Thoracic aorta (tissue), 2 donors: ENCODE measurements at regions not wholly inside any gene's neighbourhood (a gene's known extent, or its start where the extent isn't known, plus 50 kb on each side); places are given as distances from the start of the nearest gene placed in this dataset.

Experiments used
- ATAC-seq: fragments of 150-250 bp; one replicate; pipeline ENCODE4 v1.8.0; 2017; ENCODE audit warnings: low read depth; ENCODE audit not compliant: insufficient number of reproducible peaks, low FRiP score
- DNase-seq: peaks from one replicate; pipeline ENCODE4 v3.0.0-alpha.2; 2020; ENCODE audit warnings: low spot score
- H3K27ac ChIP-seq, 2 donors: fragments of 200-600 bp; sonication (generic); 1 replicate in 1 of 2; 2 replicates in 1 of 2; pipeline ENCODE4 v1.5.1; 2016; ENCODE audit warnings: mild to moderate bottlenecking in 2 of 2, moderate library complexity in 2 of 2
- H3K27me3 ChIP-seq: fragments of 200-600 bp; sonication (generic); replicated peaks from 2 replicates; pipeline ENCODE4 v1.6.0; 2016; ENCODE audit warnings: mild to moderate bottlenecking; ENCODE audit not compliant: insufficient read depth
- H3K36me3 ChIP-seq: fragments of 200-600 bp; sonication (generic); one replicate; pipeline ENCODE4 v1.5.1; 2016
- H3K4me1 ChIP-seq, 2 donors: fragments of 200-600 bp; sonication (generic); 1 replicate in 1 of 2; 2 replicates in 1 of 2; pipeline versions ENCODE4 v1.5.1 to v1.6.0; 2016; ENCODE audit warnings: low read depth in 2 of 2, mild to moderate bottlenecking in 1 of 2; ENCODE audit not compliant: control insufficient read depth in 1 of 2
- H3K4me3 ChIP-seq: fragments of 200-600 bp; sonication (generic); 2 replicates; pipeline ENCODE4 v1.5.1; 2016; ENCODE audit warnings: mild to moderate bottlenecking
- H3K9me3 ChIP-seq: fragments of 200-600 bp; sonication (generic); 2 replicates; pipeline ENCODE4 v1.5.1; 2016
- TF ChIP-seq, protein P1 (sequence below): fragments of 200-600 bp; sonication (generic); IDR thresholded peaks from one replicate; pipeline ENCODE4 v1.5.1; 2019; ENCODE audit warnings: antibody characterized with exemption

DNA sequence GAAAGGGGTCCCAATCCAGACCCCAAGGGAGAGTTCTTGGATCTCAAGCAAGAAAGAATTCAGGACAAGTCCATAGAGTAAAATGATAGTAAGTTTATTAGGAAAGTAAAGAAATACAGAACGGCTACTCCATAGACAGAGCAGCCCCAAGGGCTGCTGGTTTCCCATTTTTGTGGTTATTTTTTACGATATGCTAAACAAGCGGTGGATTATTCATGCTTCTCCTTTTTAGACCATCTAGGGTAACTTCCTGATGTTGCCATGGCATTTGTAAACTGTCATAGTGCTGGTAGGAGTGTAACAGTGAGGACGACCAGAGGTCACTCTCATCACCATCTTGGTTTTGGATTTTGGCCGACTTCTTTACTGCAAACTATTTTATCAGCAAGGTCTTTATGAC, 1033.4 kb downstream of the SORCS3 start:
- Histone ChIP-seq H3K9me3 (no peaks in the 10 kb centered on the region), H3K27me3 (no peaks in the 10 kb centered on the region), H3K4me1 (no peaks in the 10 kb centered on the region), H3K4me3 (no peak overlapping the region), H3K36me3 (no peaks in the 10 kb centered on the region), H3K27ac (no peak overlapping the region)
- DNase-seq (no peak), ATAC-seq (no peak)
- TF ChIP-seq, protein P1, sequence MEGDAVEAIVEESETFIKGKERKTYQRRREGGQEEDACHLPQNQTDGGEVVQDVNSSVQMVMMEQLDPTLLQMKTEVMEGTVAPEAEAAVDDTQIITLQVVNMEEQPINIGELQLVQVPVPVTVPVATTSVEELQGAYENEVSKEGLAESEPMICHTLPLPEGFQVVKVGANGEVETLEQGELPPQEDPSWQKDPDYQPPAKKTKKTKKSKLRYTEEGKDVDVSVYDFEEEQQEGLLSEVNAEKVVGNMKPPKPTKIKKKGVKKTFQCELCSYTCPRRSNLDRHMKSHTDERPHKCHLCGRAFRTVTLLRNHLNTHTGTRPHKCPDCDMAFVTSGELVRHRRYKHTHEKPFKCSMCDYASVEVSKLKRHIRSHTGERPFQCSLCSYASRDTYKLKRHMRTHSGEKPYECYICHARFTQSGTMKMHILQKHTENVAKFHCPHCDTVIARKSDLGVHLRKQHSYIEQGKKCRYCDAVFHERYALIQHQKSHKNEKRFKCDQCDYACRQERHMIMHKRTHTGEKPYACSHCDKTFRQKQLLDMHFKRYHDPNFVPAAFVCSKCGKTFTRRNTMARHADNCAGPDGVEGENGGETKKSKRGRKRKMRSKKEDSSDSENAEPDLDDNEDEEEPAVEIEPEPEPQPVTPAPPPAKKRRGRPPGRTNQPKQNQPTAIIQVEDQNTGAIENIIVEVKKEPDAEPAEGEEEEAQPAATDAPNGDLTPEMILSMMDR, result no peak

DNA sequence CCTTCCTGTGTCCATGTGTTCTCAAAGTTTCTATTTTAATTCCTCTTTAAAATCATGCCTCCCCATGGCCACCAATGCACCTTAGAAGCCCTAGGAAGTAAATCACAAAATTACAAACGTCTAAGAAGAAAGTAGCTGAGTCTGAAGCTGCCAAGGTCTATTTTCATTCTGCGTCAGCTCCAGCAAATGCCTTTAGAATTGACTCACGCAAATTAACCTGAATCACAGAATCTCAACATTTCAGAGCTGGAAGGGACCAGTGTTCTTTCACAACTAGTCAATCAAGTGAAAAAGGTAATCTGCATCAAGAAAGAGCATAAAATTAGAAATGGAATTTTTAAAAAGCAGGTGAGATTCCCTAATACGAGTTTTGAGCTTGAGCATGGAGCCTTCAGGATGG, 1017.6 kb downstream of the SORCS3 start:
- H3K36me3 ChIP-seq, result no peaks in the 10 kb centered on the region
- H3K9me3 ChIP-seq, result no peaks in the 10 kb centered on the region
- H3K4me3 ChIP-seq, result no peak overlapping the region
- no peaks in the 10 kb centered on the region for H3K27me3 ChIP-seq
- H3K27ac ChIP-seq, result no peak overlapping the region
- ATAC-seq, result no peak
- TF ChIP-seq, protein P1, result no peak
- no peaks in the 10 kb centered on the region for H3K4me1 ChIP-seq
- no peak for DNase-seq

DNA sequence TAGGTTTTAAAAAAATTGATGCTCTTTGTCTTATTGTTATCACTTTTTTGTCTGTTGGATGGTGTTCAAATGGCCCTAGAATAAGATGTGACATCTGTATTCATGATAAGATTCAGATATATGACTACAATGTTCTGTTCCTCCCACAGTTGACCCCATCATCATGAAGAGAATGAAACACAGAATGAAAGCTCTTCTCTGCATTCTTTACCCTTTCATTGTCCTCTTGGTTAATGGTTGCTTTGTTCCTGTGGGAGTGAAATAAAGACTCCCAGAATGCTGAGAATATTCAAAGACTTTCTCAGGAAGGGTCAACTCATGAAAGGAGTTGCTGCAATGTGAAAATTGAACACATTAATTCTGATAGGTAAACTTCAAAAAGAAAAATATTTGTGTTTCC, 1015.8 kb downstream of the SORCS3 start:
- Histone ChIP-seq H3K27ac (no peak overlapping the region), H3K36me3 (no peaks in the 10 kb centered on the region), H3K4me3 (no peak overlapping the region), H3K27me3 (no peaks in the 10 kb centered on the region), H3K4me1 (no peaks in the 10 kb centered on the region), H3K9me3 (no peaks in the 10 kb centered on the region)
- DNase-seq (no peak), ATAC-seq (no peak)
- TF ChIP-seq, protein P1, result no peak

DNA sequence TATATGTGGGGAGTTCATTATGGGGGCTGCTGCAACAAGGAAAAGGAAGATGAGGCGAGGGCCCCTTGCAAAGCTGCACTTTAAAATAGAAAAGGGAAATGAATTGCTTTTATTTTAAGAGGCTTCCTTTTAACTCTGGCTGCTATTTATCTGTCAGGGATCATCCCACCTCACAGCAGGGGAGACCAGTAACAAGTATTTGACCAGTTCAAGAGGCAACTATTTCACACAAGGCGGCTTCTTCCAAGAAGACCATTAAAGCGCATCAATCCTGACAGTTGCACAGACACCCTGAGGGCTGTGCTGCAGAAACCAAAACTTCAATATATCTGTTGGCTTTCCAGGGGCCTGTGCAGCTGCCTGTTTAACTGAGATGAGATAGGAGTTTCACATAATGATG, 1009.2 kb downstream of the SORCS3 start:
- no peaks in the 10 kb centered on the region for H3K27me3 ChIP-seq
- ATAC-seq (no peak), DNase-seq (no peak)
- H3K4me3 ChIP-seq, result no peak overlapping the region
- no peaks in the 10 kb centered on the region for H3K4me1 ChIP-seq
- no peaks in the 10 kb centered on the region for H3K9me3 ChIP-seq
- TF ChIP-seq, protein P1, result no peak
- no peak overlapping the region for H3K27ac ChIP-seq
- no peaks in the 10 kb centered on the region for H3K36me3 ChIP-seq

DNA sequence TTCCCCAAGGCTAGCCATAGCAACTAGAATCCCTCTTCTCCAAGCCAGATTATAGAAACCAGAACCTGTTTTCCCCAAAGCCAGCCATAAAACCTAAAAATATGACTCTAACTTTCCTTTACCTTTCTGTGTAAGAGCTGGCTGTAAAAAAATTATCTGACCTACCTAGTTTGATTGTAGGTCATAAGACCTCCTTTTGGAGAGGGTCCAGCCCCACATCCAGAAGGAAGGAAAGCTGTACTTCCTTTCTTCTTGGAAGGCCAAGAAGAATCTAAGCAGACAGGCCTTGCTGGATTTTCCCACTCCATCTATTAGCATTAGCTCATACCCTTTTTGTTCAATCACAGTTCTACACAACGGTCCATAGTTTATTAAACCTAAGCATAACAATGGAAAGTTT, 1006.3 kb downstream of the SORCS3 start:
- DNase-seq, result no peak
- H3K4me3 ChIP-seq, result no peak overlapping the region
- TF ChIP-seq, protein P1, result no peak
- ATAC-seq, result no peak
- H3K27me3 ChIP-seq, result no peaks in the 10 kb centered on the region
- no peak overlapping the region for H3K27ac ChIP-seq
- H3K9me3 ChIP-seq, result no peaks in the 10 kb centered on the region
- no peaks in the 10 kb centered on the region for H3K36me3 ChIP-seq
- H3K4me1 ChIP-seq, result no peaks in the 10 kb centered on the region
